A549 (cell line): ENCODE measurements at regions not wholly inside any gene's neighbourhood (a gene's known extent, or its start where the extent isn't known, plus 50 kb on each side); places are given as distances from the start of the nearest gene placed in this dataset.

ENCODE experiments used
- ATAC-seq, 2 experiments: fragments of 200-7000 bp in 1 of 2; fragments of >200 bp in 1 of 2; cut with Nextera tagmentation in 1 of 2; cut with Tn5 transposase in 1 of 2; 3 replicates each; pipeline versions ENCODE4 v1.8.0 to v1.9.1; 2018 to 2020; ENCODE audit warnings: mild to moderate bottlenecking in 1 of 2, moderate library complexity in 1 of 2
- CTCF ChIA-PET: fragments of 300-600 bp; sonication (Branson Sonifier 250); formaldehyde crosslinking; extraction: SDS; loops from one replicate; lab custom pipeline; 2021; ENCODE audit warnings: antibody characterized with exemption, inconsistent platforms; lab: Yijun Ruan, JAX
- POLR2A ChIA-PET: fragments of 350-600 bp; formaldehyde crosslinking; extraction: SDS; loops from one replicate; lab custom pipeline; 2021; ENCODE audit warnings: antibody characterized with exemption, inconsistent platforms; lab: Yijun Ruan, JAX
- DNase-seq, 2 experiments: peaks; one replicate each; pipeline versions ENCODE4 v3.0.0 to v3.0.0-alpha.2; 2011 to 2016; ENCODE audit warnings: low read depth in 1 of 2, low spot score in 1 of 2
- FAIRE-seq: peaks from 2 replicates; lab custom pipeline; 2011; peaks lifted over from hg19 to GRCh38; lab: Jason Lieb, UNC
- H3K27ac ChIP-seq, 2 experiments: fragments of >200 bp; sonication (Bioruptor Twin); formaldehyde crosslinking; 3 replicates each; pipeline ENCODE4 v1.5.1; 2016 to 2017
- H3K4me1 ChIP-seq: fragments of >200 bp; sonication (Bioruptor Twin); formaldehyde crosslinking; 3 replicates; pipeline ENCODE4 v1.6.1; 2016
- H3K4me2 ChIP-seq: fragments of >200 bp; sonication (Bioruptor Twin); formaldehyde crosslinking; 3 replicates; pipeline ENCODE4 v1.6.1; 2016
- H3K4me3 ChIP-seq: fragments of >200 bp; sonication (Bioruptor Twin); formaldehyde crosslinking; 3 replicates; pipeline ENCODE4 v1.5.1; 2016
- H3K9me3 ChIP-seq: fragments of >200 bp; sonication (Bioruptor Twin); formaldehyde crosslinking; 3 replicates; pipeline ENCODE4 v1.6.1; 2016
- CEBPB ChIP-seq, 2 experiments: fragments of >200 bp in 1 of 2; sonication (Bioruptor Twin) in 1 of 2; formaldehyde crosslinking in 1 of 2; IDR thresholded peaks; 2 replicates each; pipeline ENCODE4 v1.6.1; 2012 to 2016
- EHF ChIP-seq: fragments of 250-450 bp; sonication (Bioruptor Pico); IDR thresholded peaks from 2 replicates; pipeline ENCODE4 v1.5.0; 2020; ENCODE audit warnings: mild to moderate bottlenecking
- EHMT2 ChIP-seq: fragments of 200-600 bp; sonication (generic); IDR thresholded peaks from 2 replicates; pipeline ENCODE4 v1.6.1; 2016; ENCODE audit warnings: antibody characterized with exemption, low read depth, mild to moderate bottlenecking, moderate library complexity
- EP300 ChIP-seq, 2 experiments: fragments of >200 bp; sonication (Bioruptor Twin); formaldehyde crosslinking; IDR thresholded peaks; 2 replicates in 1 of 2; 3 replicates in 1 of 2; pipeline ENCODE4 v1.6.1; 2016 to 2017
- ESRRA ChIP-seq: fragments of 150-350 bp; IDR thresholded peaks from 2 replicates; pipeline ENCODE4 v1.6.1; 2014; ENCODE audit warnings: mild to moderate bottlenecking, low read length, borderline replicate concordance
- FOSB ChIP-seq: fragments of 250-450 bp; sonication (Bioruptor Pico); IDR thresholded peaks from 2 replicates; pipeline ENCODE4 v1.5.0; 2020; ENCODE audit warnings: mild to moderate bottlenecking, moderate library complexity
- HOXA7 ChIP-seq: fragments of 250-450 bp; sonication (Bioruptor Pico); IDR thresholded peaks from 2 replicates; pipeline ENCODE4 v1.5.0; 2020; ENCODE audit warnings: mild to moderate bottlenecking, moderate library complexity
- HOXB13 ChIP-seq: fragments of 250-450 bp; sonication (Bioruptor Pico); IDR thresholded peaks from 2 replicates; pipeline ENCODE4 v1.5.0; 2020; ENCODE audit warnings: low read depth, mild to moderate bottlenecking, moderate library complexity
- HOXB5 ChIP-seq: fragments of 250-450 bp; sonication (Bioruptor Pico); IDR thresholded peaks from 2 replicates; pipeline ENCODE4 v1.5.0; 2020; ENCODE audit warnings: mild to moderate bottlenecking, moderate library complexity
- JUN ChIP-seq, 2 experiments: fragments of >200 bp; sonication (Bioruptor Twin); formaldehyde crosslinking; IDR thresholded peaks; 2 replicates in 1 of 2; 3 replicates in 1 of 2; pipeline ENCODE4 v1.6.1; 2016 to 2017
- KDM1A ChIP-seq: fragments of 200-600 bp; sonication (generic); IDR thresholded peaks from 2 replicates; pipeline ENCODE4 v1.6.1; 2016; ENCODE audit warnings: low read depth, mild to moderate bottlenecking
- KDM5A ChIP-seq: fragments of 200-600 bp; sonication (generic); IDR thresholded peaks from 2 replicates; pipeline ENCODE4 v1.6.1; 2016; ENCODE audit warnings: antibody characterized with exemption, mild to moderate bottlenecking
- MAFK ChIP-seq: fragments of 450-650 bp; IDR thresholded peaks from 2 replicates; pipeline ENCODE4 v1.6.1; 2014; ENCODE audit not compliant: partially characterized antibody
- MYC ChIP-seq: IDR thresholded peaks from 2 replicates; pipeline ENCODE4 v1.6.1; 2012; ENCODE audit warnings: mild to moderate bottlenecking, inconsistent platforms, low read length, improper control_type of control experiment, borderline replicate concordance
- NPAS2 ChIP-seq: fragments of 250-450 bp; sonication (Bioruptor Pico); IDR thresholded peaks from 2 replicates; pipeline ENCODE4 v1.8.0; 2022; ENCODE audit warnings: mild to moderate bottlenecking, moderate library complexity, borderline replicate concordance
- POLR2A ChIP-seq: IDR thresholded peaks from 2 replicates; pipeline ENCODE4 v1.6.1; 2012; ENCODE audit warnings: mild to moderate bottlenecking, low read length
- POLR2AphosphoS2 ChIP-seq: conservative IDR thresholded peaks from 2 replicates; pipeline ENCODE4 v1.6.1; 2012; ENCODE audit warnings: low read length, improper control_type of control experiment, inconsistent platforms
- RAD21 ChIP-seq, 2 experiments: fragments of >200 bp in 1 of 2; sonication (Bioruptor Twin) in 1 of 2; formaldehyde crosslinking in 1 of 2; IDR thresholded peaks in 1 of 2; conservative IDR thresholded peaks in 1 of 2; 2 replicates in 1 of 2; 3 replicates in 1 of 2; pipeline ENCODE4 v1.6.1; 2012 to 2018; ENCODE audit warnings: inconsistent platforms in 1 of 2
- RARB ChIP-seq: fragments of 250-450 bp; sonication (Bioruptor Pico); IDR thresholded peaks from 2 replicates; pipeline ENCODE4 v1.8.0; 2021; ENCODE audit warnings: mild to moderate bottlenecking, moderate library complexity
- RCOR1 ChIP-seq: fragments of 150-350 bp; IDR thresholded peaks from 2 replicates; pipeline ENCODE4 v1.6.1; 2014; ENCODE audit warnings: antibody characterized with exemption, low read length, low read depth
- RFX5 ChIP-seq: fragments of 450-650 bp; IDR thresholded peaks from 2 replicates; pipeline ENCODE4 v1.7.1; 2014; ENCODE audit warnings: antibody characterized with exemption, mild to moderate bottlenecking, moderate library complexity
- SMC3 ChIP-seq: fragments of >200 bp; sonication (Bioruptor Twin); formaldehyde crosslinking; IDR thresholded peaks from 3 replicates; pipeline ENCODE4 v1.6.1; 2018; ENCODE audit warnings: inconsistent platforms
- SREBF2 ChIP-seq: fragments of 450-650 bp; IDR thresholded peaks from 2 replicates; pipeline ENCODE4 v1.6.1; 2014; ENCODE audit warnings: mild to moderate bottlenecking, moderate library complexity
- WGBS: methylation state at CpG from one replicate; pipeline ENCODE4 v1.1.6; 2017; ENCODE audit errors: missing lambda C conversion rate; 5-methylcytosine and 5-hydroxymethylcytosine counted together
- TF ChIP-seq, protein P1 (sequence below): fragments of 250-450 bp; sonication (Bioruptor Pico); IDR thresholded peaks from 2 replicates; pipeline ENCODE4 v1.5.0; 2020; ENCODE audit warnings: low read depth, mild to moderate bottlenecking, moderate library complexity
- TF ChIP-seq, protein P2 (sequence below): fragments of 150-350 bp; IDR thresholded peaks from 2 replicates; pipeline ENCODE4 v1.6.1; 2014; ENCODE audit warnings: low read depth, mild to moderate bottlenecking, low read length
- TF ChIP-seq, protein P3 (sequence below): fragments of >200 bp; sonication (Bioruptor Twin); formaldehyde crosslinking; IDR thresholded peaks from 3 replicates; pipeline ENCODE4 v1.6.1; 2016
- TF ChIP-seq, protein P4 (sequence below): fragments of 450-650 bp; IDR thresholded peaks from 2 replicates; pipeline ENCODE4 v1.6.1; 2014; ENCODE audit warnings: antibody characterized with exemption
- TF ChIP-seq, protein P5 (sequence below): fragments of 250-450 bp; sonication (Bioruptor Pico); IDR thresholded peaks from 2 replicates; pipeline ENCODE4 v1.5.0; 2021; ENCODE audit warnings: mild to moderate bottlenecking, moderate library complexity, borderline replicate concordance

DNA sequence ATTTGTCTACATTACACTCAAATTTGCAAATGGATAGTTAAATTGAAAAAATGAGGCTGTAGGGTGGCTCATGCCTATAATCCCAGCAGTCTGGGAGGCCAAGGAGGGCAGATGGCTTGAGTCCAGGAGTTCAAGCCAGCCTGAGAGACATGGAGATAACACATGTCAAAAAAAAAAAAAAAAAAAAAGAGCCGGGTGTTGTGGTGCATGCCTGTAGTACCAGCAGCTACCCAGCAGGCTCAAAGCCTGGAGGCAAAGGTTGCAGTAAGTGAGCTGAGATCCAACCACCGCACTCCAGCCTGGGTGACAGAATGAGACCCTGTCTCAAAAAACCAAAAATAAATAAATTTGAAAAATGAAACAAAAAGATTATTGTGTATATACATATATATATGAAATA lies 119.9 kb upstream of the MGAT4C start:
- peak in 1 of 2 experiments; percentile 31 for DNase-seq
- ATAC-seq = peak; percentile 54 to 74; a peak in 4 of 6 replicates
- H3K9me3 ChIP-seq = no peaks in the 10 kb centered on the region
- no peak for FAIRE-seq
- POLR2A ChIA-PET = no interaction called here
- no peak for TF ChIP-seq FOSB
- TF ChIP-seq RFX5 = no peak
- no peak for TF ChIP-seq EHF (CRISPR knock-in tag)
- TF ChIP-seq EHMT2 = no peak
- TF ChIP-seq MYC = no peak
- no peak for TF ChIP-seq JUN (IDR thresholded peaks at IDR 0.05)
- TF ChIP-seq HOXB5 (CRISPR knock-in tag) = no peak
- no peak for TF ChIP-seq SMC3
- TF ChIP-seq, protein P1, sequence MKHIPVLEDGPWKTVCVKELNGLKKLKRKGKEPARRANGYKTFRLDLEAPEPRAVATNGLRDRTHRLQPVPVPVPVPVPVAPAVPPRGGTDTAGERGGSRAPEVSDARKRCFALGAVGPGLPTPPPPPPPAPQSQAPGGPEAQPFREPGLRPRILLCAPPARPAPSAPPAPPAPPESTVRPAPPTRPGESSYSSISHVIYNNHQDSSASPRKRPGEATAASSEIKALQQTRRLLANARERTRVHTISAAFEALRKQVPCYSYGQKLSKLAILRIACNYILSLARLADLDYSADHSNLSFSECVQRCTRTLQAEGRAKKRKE (CRISPR knock-in tag) = no peak
- no peak for TF ChIP-seq RCOR1
- no peak for TF ChIP-seq RARB (CRISPR knock-in tag)
- TF ChIP-seq, protein P2, sequence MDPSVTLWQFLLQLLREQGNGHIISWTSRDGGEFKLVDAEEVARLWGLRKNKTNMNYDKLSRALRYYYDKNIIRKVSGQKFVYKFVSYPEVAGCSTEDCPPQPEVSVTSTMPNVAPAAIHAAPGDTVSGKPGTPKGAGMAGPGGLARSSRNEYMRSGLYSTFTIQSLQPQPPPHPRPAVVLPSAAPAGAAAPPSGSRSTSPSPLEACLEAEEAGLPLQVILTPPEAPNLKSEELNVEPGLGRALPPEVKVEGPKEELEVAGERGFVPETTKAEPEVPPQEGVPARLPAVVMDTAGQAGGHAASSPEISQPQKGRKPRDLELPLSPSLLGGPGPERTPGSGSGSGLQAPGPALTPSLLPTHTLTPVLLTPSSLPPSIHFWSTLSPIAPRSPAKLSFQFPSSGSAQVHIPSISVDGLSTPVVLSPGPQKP = no peak
- TF ChIP-seq, protein P3, sequence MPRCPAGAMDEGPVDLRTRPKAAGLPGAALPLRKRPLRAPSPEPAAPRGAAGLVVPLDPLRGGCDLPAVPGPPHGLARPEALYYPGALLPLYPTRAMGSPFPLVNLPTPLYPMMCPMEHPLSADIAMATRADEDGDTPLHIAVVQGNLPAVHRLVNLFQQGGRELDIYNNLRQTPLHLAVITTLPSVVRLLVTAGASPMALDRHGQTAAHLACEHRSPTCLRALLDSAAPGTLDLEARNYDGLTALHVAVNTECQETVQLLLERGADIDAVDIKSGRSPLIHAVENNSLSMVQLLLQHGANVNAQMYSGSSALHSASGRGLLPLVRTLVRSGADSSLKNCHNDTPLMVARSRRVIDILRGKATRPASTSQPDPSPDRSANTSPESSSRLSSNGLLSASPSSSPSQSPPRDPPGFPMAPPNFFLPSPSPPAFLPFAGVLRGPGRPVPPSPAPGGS = no peak
- TF ChIP-seq, all 56 proteins: peak for 0
- 46% methylated on average over 2 of the region's 2 CpGs for WGBS
- Histone ChIP-seq H3K4me2 (no peak overlapping the region), H3K27ac (no peak overlapping the region), H3K4me3 (no peak overlapping the region), H3K4me1 (no peaks in the 10 kb centered on the region)
- CTCF ChIA-PET = no interaction called here

DNA sequence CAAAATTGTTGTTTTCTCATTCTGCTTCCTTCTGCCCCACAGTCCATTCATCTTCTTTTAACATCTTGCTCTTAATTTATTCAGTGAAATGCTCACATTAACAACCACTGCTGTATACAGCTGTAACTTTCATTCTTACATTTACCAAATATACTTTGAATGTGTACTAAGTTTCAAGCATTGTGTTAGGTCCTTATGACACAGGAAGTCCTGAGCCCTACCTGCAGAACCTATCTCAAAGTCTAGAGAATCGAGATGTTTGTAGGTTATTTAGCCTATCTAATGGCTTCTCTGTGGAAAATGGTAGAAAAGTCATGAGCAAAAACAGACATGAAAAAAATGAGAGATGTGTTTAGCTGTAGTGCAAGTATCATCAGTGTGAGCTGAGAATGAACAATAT lies 117.6 kb upstream of the MGAT4C start:
- Histone ChIP-seq H3K27ac (no peak overlapping the region), H3K4me2 (no peak overlapping the region), H3K4me1 (no peaks in the 10 kb centered on the region), H3K9me3 (no peaks in the 10 kb centered on the region), H3K4me3 (no peak overlapping the region)
- no peak for TF ChIP-seq RFX5
- WGBS = 24% methylated on average over 1 of the region's 1 CpG
- DNase-seq (no peak), ATAC-seq (no peak), FAIRE-seq (no peak)
- POLR2A ChIA-PET = no interaction called here
- CTCF ChIA-PET = no interaction called here

DNA sequence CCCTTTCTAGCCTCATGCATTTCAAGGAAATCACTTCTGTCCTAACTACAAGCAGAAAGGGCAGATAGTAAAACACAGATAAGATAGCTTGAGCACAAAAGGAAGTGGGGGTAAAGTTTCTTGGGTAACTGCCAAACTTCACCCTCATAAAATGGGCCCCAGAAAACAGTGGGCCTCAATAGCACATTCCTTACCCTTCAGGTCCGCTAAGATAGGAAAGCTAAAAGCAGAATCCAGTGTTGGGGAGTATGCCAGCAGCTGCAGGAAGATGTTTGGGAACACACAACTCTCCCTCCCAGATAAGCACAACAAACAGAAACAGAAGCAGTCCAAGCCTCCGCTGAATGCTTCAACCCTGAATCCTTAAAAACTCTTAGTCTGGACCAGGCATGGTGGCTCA lies 110.9 kb upstream of the MGAT4C start:
- CTCF ChIA-PET = no interaction called here
- 82% methylated on average over 2 of the region's 2 CpGs for WGBS
- no peak overlapping the region for H3K27ac ChIP-seq
- H3K4me1 ChIP-seq = no peaks in the 10 kb centered on the region
- ATAC-seq (no peak), DNase-seq (no peak), FAIRE-seq (no peak)
- no peak overlapping the region for H3K4me3 ChIP-seq
- POLR2A ChIA-PET = no interaction called here
- H3K9me3 ChIP-seq = no peaks in the 10 kb centered on the region
- H3K4me2 ChIP-seq = no peak overlapping the region
- TF ChIP-seq, protein P1 (CRISPR knock-in tag) = no peak
- TF ChIP-seq EP300 (IDR thresholded peaks at IDR 0.05) (no peak), CEBPB (IDR thresholded peaks at IDR 0.05) (no peak), KDM5A (no peak), MAFK (no peak), HOXB13 (no peak), KDM1A (no peak), ESRRA (no peak), SREBF2 (no peak), NPAS2 (CRISPR knock-in tag) (no peak), POLR2A (no peak), POLR2AphosphoS2 (no peak), HOXA7 (no peak), JUN (IDR thresholded peaks at IDR 0.05) (no peak), RFX5 (no peak), RAD21 (conservative IDR thresholded peaks at IDR 0.05 in 1 of 2, IDR thresholded peaks at IDR 0.05 in 1 of 2) (no peak)
- TF ChIP-seq, protein P4, sequence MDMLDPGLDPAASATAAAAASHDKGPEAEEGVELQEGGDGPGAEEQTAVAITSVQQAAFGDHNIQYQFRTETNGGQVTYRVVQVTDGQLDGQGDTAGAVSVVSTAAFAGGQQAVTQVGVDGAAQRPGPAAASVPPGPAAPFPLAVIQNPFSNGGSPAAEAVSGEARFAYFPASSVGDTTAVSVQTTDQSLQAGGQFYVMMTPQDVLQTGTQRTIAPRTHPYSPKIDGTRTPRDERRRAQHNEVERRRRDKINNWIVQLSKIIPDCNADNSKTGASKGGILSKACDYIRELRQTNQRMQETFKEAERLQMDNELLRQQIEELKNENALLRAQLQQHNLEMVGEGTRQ = no peak
- TF ChIP-seq, protein P5, sequence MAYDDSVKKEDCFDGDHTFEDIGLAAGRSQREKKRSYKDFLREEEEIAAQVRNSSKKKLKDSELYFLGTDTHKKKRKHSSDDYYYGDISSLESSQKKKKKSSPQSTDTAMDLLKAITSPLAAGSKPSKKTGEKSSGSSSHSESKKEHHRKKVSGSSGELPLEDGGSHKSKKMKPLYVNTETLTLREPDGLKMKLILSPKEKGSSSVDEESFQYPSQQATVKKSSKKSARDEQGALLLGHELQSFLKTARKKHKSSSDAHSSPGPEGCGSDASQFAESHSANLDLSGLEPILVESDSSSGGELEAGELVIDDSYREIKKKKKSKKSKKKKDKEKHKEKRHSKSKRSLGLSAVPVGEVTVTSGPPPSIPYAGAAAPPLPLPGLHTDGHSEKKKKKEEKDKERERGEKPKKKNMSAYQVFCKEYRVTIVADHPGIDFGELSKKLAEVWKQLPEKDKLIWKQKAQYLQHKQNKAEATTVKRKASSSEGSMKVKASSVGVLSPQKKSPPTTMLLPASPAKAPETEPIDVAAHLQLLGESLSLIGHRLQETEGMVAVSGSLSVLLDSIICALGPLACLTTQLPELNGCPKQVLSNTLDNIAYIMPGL = no peak
- TF ChIP-seq, protein P2 = no peak
